HL-60 (cell line): ENCODE measurements at regions not wholly inside any gene's neighbourhood (a gene's known extent, or its start where the extent isn't known, plus 50 kb on each side); places are given as distances from the start of the nearest gene placed in this dataset.

ENCODE experiments used
- DNase-seq, 2 experiments: peaks; one replicate each; pipeline ENCODE4 v3.0.0-alpha.2; 2010 to 2020; ENCODE audit warnings: low read depth in 1 of 2, low spot score in 1 of 2
- H3K27ac ChIP-seq: fragments of 250-450 bp; sonication (Bioruptor Pico); replicated peaks from 2 replicates; pipeline ENCODE4 v1.5.1; 2020; ENCODE audit warnings: mild to moderate bottlenecking, moderate library complexity
- H3K27me3 ChIP-seq: fragments of 250-450 bp; sonication (Bioruptor Pico); 2 replicates; pipeline ENCODE4 v1.5.1; 2021; ENCODE audit warnings: mild to moderate bottlenecking, moderate library complexity; ENCODE audit not compliant: insufficient read depth, poor library complexity, severe bottlenecking
- H3K4me3 ChIP-seq: replicated peaks from 2 replicates; pipeline ENCODE4 v1.5.1; 2011; ENCODE audit warnings: mild to moderate bottlenecking, control low read depth, low read length; ENCODE audit not compliant: insufficient read depth
- GABPA ChIP-seq: IDR thresholded peaks from 2 replicates; pipeline ENCODE4 v1.6.1; 2012; ENCODE audit warnings: low read depth
- POLR2AphosphoS5 ChIP-seq: IDR thresholded peaks from 2 replicates; pipeline ENCODE4 v1.6.1; 2012; ENCODE audit warnings: low read depth
- SPI1 ChIP-seq: IDR thresholded peaks from 2 replicates; pipeline ENCODE4 v1.6.1; 2012; ENCODE audit warnings: low read depth, mild to moderate bottlenecking, borderline replicate concordance
- TF ChIP-seq, protein P1 (sequence below): IDR thresholded peaks from 2 replicates; pipeline ENCODE4 v1.6.1; 2012; ENCODE audit warnings: low read depth; ENCODE audit not compliant: insufficient replicate concordance
- TF ChIP-seq, protein P2 (sequence below): IDR thresholded peaks from one replicate; pipeline ENCODE4 v1.5.1; 2011; ENCODE audit warnings: low read length, control low read depth, inconsistent platforms; ENCODE audit not compliant: insufficient read depth

DNA sequence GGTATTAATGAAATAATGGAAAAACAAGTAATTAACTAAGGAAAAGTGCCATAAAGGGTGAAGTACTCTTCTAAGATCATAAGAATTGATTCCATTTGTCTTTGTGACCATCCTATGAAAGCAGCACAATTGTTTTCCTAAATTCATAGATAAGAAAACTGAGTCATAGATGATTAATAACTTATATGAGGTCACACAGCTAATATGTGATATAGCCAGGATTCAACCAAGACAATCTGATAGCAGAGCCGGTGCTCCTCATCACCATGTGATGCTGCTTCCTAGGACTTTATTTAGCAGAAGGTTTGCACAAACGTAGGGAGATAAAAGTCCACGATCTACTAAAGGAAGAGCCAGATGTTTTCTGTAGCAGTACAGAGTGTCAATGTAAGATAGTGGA is 181.5 kb upstream of the SYT1 start:
- Histone ChIP-seq H3K27me3 (peaks cover 2% of the 10 kb centered on the region), H3K27ac (no peak overlapping the region), H3K4me3 (no peak overlapping the region)
- DNase-seq, result no peak
- TF ChIP-seq, protein P1, sequence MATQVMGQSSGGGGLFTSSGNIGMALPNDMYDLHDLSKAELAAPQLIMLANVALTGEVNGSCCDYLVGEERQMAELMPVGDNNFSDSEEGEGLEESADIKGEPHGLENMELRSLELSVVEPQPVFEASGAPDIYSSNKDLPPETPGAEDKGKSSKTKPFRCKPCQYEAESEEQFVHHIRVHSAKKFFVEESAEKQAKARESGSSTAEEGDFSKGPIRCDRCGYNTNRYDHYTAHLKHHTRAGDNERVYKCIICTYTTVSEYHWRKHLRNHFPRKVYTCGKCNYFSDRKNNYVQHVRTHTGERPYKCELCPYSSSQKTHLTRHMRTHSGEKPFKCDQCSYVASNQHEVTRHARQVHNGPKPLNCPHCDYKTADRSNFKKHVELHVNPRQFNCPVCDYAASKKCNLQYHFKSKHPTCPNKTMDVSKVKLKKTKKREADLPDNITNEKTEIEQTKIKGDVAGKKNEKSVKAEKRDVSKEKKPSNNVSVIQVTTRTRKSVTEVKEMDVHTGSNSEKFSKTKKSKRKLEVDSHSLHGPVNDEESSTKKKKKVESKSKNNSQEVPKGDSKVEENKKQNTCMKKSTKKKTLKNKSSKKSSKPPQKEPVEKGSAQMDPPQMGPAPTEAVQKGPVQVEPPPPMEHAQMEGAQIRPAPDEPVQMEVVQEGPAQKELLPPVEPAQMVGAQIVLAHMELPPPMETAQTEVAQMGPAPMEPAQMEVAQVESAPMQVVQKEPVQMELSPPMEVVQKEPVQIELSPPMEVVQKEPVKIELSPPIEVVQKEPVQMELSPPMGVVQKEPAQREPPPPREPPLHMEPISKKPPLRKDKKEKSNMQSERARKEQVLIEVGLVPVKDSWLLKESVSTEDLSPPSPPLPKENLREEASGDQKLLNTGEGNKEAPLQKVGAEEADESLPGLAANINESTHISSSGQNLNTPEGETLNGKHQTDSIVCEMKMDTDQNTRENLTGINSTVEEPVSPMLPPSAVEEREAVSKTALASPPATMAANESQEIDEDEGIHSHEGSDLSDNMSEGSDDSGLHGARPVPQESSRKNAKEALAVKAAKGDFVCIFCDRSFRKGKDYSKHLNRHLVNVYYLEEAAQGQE, result no peak
- TF ChIP-seq GABPA (no peak), SPI1 (no peak), POLR2AphosphoS5 (no peak)
- TF ChIP-seq, protein P2, sequence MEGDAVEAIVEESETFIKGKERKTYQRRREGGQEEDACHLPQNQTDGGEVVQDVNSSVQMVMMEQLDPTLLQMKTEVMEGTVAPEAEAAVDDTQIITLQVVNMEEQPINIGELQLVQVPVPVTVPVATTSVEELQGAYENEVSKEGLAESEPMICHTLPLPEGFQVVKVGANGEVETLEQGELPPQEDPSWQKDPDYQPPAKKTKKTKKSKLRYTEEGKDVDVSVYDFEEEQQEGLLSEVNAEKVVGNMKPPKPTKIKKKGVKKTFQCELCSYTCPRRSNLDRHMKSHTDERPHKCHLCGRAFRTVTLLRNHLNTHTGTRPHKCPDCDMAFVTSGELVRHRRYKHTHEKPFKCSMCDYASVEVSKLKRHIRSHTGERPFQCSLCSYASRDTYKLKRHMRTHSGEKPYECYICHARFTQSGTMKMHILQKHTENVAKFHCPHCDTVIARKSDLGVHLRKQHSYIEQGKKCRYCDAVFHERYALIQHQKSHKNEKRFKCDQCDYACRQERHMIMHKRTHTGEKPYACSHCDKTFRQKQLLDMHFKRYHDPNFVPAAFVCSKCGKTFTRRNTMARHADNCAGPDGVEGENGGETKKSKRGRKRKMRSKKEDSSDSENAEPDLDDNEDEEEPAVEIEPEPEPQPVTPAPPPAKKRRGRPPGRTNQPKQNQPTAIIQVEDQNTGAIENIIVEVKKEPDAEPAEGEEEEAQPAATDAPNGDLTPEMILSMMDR, result no peak

DNA sequence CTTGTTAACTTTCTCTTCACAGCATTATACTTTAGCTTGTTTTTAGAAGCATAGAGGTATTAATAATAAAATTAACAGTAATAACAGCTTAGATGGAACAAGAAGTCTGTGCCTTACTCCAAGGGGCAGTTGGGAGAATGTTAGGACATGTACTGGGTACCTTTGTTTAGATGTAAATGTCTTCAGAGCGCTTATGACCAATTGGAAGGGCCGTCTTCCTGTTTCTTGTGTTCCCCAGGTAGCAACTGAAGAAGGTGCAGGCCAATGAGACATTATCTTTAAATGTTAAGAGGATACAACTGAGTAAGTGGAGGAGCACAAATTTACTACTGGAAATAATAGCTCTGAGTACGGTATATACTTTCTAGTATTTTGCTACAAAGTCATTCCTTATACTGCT is 180.9 kb upstream of the SYT1 start:
- peaks cover 2% of the 10 kb centered on the region for H3K27me3 ChIP-seq
- H3K4me3 ChIP-seq, result no peak overlapping the region
- TF ChIP-seq POLR2AphosphoS5 (no peak), GABPA (no peak)
- TF ChIP-seq, protein P1, result no peak
- no peak for DNase-seq
- no peak overlapping the region for H3K27ac ChIP-seq

DNA sequence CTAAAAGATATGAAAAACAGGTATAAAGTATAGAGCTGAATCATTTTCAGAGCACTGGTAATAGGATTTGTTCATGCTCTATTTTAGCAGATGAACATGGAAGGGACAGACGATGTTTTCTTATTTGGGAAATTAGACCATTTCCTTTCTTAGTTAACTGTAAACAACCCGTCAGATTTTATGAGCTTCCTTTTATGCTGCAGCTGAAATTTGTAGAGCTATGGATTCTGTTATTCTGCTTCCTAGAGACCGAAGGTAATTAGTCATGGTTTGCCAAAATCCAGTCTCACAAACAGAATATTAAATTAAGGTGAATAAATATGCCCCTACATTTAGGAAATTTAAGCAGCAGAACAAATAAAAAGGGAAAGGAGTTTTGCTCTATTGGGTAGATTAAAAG is 180.2 kb upstream of the SYT1 start:
- H3K27ac ChIP-seq, result no peak overlapping the region
- no peak overlapping the region for H3K4me3 ChIP-seq
- TF ChIP-seq SPI1, result no peak
- no peak for TF ChIP-seq GABPA
- TF ChIP-seq, protein P2, result no peak
- TF ChIP-seq, protein P1, result no peak
- no peak for TF ChIP-seq POLR2AphosphoS5
- DNase-seq, result no peak
- H3K27me3 ChIP-seq, result peaks cover 2% of the 10 kb centered on the region

DNA sequence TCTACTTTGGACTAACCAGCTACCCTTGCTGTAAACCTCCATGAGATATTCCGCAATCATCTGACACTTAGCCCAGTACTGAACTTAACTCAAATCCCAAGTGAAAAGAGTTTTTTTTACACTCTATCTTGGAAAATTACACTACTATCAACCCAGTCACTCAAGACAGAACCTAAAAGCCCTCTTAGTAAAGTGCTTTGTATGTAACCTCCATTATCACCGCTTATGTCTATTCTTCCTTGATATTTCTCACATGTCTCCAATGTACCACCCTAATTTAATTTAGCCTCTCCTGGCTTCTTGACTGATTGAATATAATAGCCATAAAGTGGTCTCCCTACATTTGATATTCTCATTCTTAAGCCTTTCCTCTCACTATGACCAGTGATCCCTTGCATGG is 168.8 kb upstream of the SYT1 start:
- H3K4me3 ChIP-seq, result no peak overlapping the region
- no peak for DNase-seq
- TF ChIP-seq POLR2AphosphoS5 (no peak), SPI1 (no peak), GABPA (no peak)
- TF ChIP-seq, protein P1, result no peak
- TF ChIP-seq, protein P2, result no peak
- H3K27ac ChIP-seq, result no peak overlapping the region
- no peaks in the 10 kb centered on the region for H3K27me3 ChIP-seq
